ENCODE measurements at regions not wholly inside any gene's neighbourhood (a gene's known extent, or its start where the extent isn't known, plus 50 kb on each side); places are given as distances from the start of the nearest gene placed in this dataset.
"Not testable (repeated sequence)": the region's sequence is repeated elsewhere in the genome, so short reads cannot be mapped to it uniquely, and the experiment has no call there.

- DNase-seq = no peak
- Mint-ChIP-seq H3K4me3 (no peak overlapping the region), H3K27ac (no peak overlapping the region), H3K27me3 (no peaks in the 10 kb centered on the region), H3K36me3 (ENCODE audit: low read depth) (no peaks in the 10 kb centered on the region), H3K4me1 (no peaks in the 10 kb centered on the region), H3K9me3 (ENCODE audit: low read depth) (no peaks in the 10 kb centered on the region)
- intact Hi-C loops (cut with DNase I, micrococcal nuclease) = no loop called here
- CTCF ChIA-PET = no interaction called here
- ATAC-seq = no peak
- POLR2A ChIA-PET = no interaction called here
These were observed 321.2 kb downstream of the ADGRD1 start for GRCh38 chr12:131274906-131275305.

DNA sequence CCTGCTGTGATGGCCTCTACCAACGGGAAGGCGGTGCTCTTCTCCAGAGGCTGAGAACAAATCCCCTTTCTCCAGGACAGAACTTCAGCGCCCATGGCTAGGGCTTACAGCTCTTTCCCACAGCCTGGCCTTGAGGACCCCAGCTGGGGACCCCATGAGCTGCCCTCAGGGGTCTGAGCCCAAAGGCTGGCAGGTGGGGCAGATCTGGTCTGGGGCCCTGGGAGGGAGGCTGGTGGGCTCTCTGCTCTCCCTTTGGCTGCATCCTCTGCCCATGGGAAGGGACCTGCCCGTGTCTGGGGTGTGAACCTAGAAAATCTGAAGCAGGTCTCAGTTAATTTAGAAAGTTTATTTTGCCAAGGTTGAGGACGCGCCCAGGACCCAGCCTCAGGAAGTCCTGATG is 322.1 kb downstream of the ADGRD1 start:
- H3K4me1 Mint-ChIP-seq = no peaks in the 10 kb centered on the region
- ChIA-PET POLR2A (no interaction called here), CTCF (interaction anchor here (0.5 kb wide), 1 partner anchor 266 kb away, joined by 3 read pairs; no protein-coding TSS in a partner anchor)
- no peak for ATAC-seq
- no peak overlapping the region for H3K27ac Mint-ChIP-seq
- H3K4me3 Mint-ChIP-seq = no peak overlapping the region
- intact Hi-C loops (cut with DNase I, micrococcal nuclease) = no loop called here
- H3K27me3 Mint-ChIP-seq = no peaks in the 10 kb centered on the region
- no peaks in the 10 kb centered on the region for H3K9me3 Mint-ChIP-seq (ENCODE audit: low read depth)
- no peak for DNase-seq
- no peaks in the 10 kb centered on the region for H3K36me3 Mint-ChIP-seq (ENCODE audit: low read depth)

DNA sequence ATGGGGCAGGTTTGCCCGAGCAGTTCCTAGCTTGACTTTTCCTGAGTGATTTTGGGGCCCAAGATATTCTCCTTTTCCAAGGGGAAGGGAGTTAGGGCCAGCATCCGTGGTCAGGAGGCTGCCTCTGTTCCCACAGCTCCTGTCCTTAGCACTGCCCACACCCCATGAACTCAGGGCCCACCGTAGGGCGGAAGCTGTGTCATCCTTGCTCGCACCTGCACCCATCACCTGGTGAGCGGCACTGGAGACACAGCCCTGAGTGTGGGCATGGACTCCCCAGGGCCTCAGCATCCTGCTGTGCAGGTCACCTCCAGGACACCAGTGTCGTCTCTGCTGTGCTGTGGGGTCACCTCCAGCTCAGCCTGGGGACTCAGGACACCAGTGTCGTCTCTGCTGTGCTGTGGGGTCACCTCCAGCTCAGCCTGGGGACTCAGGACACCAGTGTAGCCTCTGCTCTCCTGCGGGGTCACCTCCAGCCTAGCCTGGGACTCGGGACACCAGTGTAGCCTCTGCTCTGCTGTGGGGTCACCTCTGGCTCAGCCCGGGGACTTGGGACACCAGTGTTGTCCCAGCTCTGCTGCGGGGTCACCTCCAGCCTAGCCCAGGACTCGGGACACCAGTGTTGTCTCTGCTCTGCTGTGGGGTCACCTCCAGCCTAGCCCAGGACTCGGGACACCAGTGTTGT is 322.9 kb downstream of the ADGRD1 start:
- Mint-ChIP-seq H3K4me1 (no peaks in the 10 kb centered on the region), H3K27me3 (no peaks in the 10 kb centered on the region), H3K36me3 (ENCODE audit: low read depth) (no peaks in the 10 kb centered on the region), H3K27ac (no peak overlapping the region), H3K4me3 (no peak overlapping the region), H3K9me3 (ENCODE audit: low read depth) (no peaks in the 10 kb centered on the region)
- ATAC-seq (no peak), DNase-seq (no peak)
- CTCF ChIA-PET = no interaction called here
- intact Hi-C loops (cut with DNase I, micrococcal nuclease) = no loop called here
- POLR2A ChIA-PET = no interaction called here

DNA sequence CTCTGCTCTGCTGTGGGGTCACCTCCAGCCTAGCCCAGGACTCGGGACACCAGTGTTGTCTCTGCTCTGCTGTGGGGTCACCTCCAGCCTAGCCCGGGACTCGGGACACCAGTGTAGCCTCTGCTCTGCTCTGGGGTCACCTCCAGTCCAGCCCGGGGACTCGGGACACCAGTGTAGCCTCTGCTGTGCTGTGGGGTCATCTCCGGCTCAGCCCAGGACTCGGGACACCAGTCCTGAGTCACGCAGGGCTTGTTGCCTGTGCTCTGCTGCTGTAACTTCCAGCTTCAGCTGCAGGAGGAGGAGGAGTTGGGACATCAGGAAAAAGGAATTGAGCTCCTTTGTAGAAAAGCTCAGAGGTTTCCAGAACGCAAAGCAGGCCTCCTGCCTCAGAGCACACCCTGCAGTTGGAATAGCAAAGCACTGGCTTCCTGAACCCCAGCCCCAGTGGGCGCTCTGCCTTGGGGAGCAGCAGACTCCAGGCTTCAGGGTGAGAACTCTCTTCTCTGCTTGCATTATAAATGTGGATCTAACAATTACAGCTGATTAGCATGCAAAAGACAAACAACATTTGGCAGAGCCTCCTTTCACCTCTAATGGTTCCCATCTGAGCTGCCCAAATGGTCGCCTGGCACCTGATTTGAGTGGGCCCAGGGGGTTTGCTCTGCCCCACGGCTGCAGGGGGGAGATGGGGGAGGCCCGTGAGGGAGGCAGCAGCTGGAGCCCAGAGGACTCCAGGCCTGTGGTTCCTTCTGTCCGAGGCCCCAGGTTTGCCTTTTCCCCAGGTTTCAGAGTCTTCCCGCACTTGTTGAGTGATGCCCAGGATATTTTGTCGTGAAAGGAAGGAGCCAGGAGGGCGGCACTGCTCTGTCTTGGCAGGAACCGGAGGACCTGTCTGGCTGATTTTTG is 323.7 kb downstream of the ADGRD1 start:
- ATAC-seq; DNase-seq; H3K4me3 Mint-ChIP-seq; H3K27me3 Mint-ChIP-seq; H3K36me3 Mint-ChIP-seq (ENCODE audit: low read depth); H3K4me1 Mint-ChIP-seq; POLR2A ChIA-PET; H3K9me3 Mint-ChIP-seq (ENCODE audit: low read depth); CTCF ChIA-PET; H3K27ac Mint-ChIP-seq; intact Hi-C loops (cut with DNase I, micrococcal nuclease): not testable (repeated sequence)

- POLR2A ChIA-PET; H3K27me3 Mint-ChIP-seq; H3K27ac Mint-ChIP-seq; H3K4me3 Mint-ChIP-seq; intact Hi-C loops (cut with DNase I, micrococcal nuclease); DNase-seq; H3K36me3 Mint-ChIP-seq (ENCODE audit: low read depth); ATAC-seq; H3K9me3 Mint-ChIP-seq (ENCODE audit: low read depth); H3K4me1 Mint-ChIP-seq: not testable (repeated sequence)
- CTCF ChIA-PET = interaction anchor here (0.6 to 0.7 kb wide), 2 partner anchors 31 to 60 kb away, joined by 3 to 4 read pairs; no protein-coding TSS in a partner anchor
These were observed 324.9 kb downstream of the ADGRD1 start for GRCh38 chr12:131278451-131279115.

GRCh38 chr12:131279281-131279921 is 325.7 kb downstream of the ADGRD1 start:
- no peak for ATAC-seq
- Mint-ChIP-seq H3K27me3 (peaks cover 2% of the 10 kb centered on the region), H3K36me3 (ENCODE audit: low read depth) (no peaks in the 10 kb centered on the region), H3K4me3 (no peak overlapping the region), H3K9me3 (ENCODE audit: low read depth) (no peaks in the 10 kb centered on the region), H3K4me1 (no peaks in the 10 kb centered on the region), H3K27ac (no peak overlapping the region)
- CTCF ChIA-PET = interaction anchor here (0.7 kb wide), 1 partner anchor 59 kb away, joined by 4 read pairs; no protein-coding TSS in a partner anchor
- intact Hi-C loops (cut with DNase I, micrococcal nuclease) = no loop called here
- POLR2A ChIA-PET = no interaction called here
- DNase-seq = no peak

GRCh38 chr12:131280426-131280825 is 326.7 kb downstream of the ADGRD1 start:
- DNase-seq (no peak), ATAC-seq (no peak)
- peaks cover 2% of the 10 kb centered on the region for H3K27me3 Mint-ChIP-seq
- no peak overlapping the region for H3K27ac Mint-ChIP-seq
- no peaks in the 10 kb centered on the region for H3K36me3 Mint-ChIP-seq (ENCODE audit: low read depth)
- POLR2A ChIA-PET = no interaction called here
- H3K4me1 Mint-ChIP-seq = no peaks in the 10 kb centered on the region
- H3K4me3 Mint-ChIP-seq = no peak overlapping the region
- CTCF ChIA-PET = no interaction called here
- no peaks in the 10 kb centered on the region for H3K9me3 Mint-ChIP-seq (ENCODE audit: low read depth)
- intact Hi-C loops (cut with DNase I, micrococcal nuclease) = no loop called here

GRCh38 chr12:131281016-131281415 is 327.3 kb downstream of the ADGRD1 start:
- no peak for DNase-seq
- no peak for ATAC-seq
- H3K9me3 Mint-ChIP-seq (ENCODE audit: low read depth) = no peaks in the 10 kb centered on the region
- intact Hi-C loops (cut with DNase I, micrococcal nuclease) = no loop called here
- H3K36me3 Mint-ChIP-seq (ENCODE audit: low read depth) = no peaks in the 10 kb centered on the region
- no peak overlapping the region for H3K27ac Mint-ChIP-seq
- H3K4me1 Mint-ChIP-seq = no peaks in the 10 kb centered on the region
- ChIA-PET POLR2A (no interaction called here), CTCF (no interaction called here)
- no peak overlapping the region for H3K4me3 Mint-ChIP-seq
- peaks cover 2% of the 10 kb centered on the region for H3K27me3 Mint-ChIP-seq

GRCh38 chr12:131282292-131283080 is 328.8 kb downstream of the ADGRD1 start:
- peaks cover 2% of the 10 kb centered on the region for H3K27me3 Mint-ChIP-seq
- DNase-seq (no peak), ATAC-seq (no peak)
- H3K4me3 Mint-ChIP-seq = no peak overlapping the region
- no peaks in the 10 kb centered on the region for H3K4me1 Mint-ChIP-seq
- ChIA-PET POLR2A (no interaction called here), CTCF (no interaction called here)
- H3K9me3 Mint-ChIP-seq (ENCODE audit: low read depth) = no peaks in the 10 kb centered on the region
- intact Hi-C loops (cut with DNase I, micrococcal nuclease) = no loop called here
- H3K36me3 Mint-ChIP-seq (ENCODE audit: low read depth) = no peaks in the 10 kb centered on the region
- H3K27ac Mint-ChIP-seq = no peak overlapping the region

DNA sequence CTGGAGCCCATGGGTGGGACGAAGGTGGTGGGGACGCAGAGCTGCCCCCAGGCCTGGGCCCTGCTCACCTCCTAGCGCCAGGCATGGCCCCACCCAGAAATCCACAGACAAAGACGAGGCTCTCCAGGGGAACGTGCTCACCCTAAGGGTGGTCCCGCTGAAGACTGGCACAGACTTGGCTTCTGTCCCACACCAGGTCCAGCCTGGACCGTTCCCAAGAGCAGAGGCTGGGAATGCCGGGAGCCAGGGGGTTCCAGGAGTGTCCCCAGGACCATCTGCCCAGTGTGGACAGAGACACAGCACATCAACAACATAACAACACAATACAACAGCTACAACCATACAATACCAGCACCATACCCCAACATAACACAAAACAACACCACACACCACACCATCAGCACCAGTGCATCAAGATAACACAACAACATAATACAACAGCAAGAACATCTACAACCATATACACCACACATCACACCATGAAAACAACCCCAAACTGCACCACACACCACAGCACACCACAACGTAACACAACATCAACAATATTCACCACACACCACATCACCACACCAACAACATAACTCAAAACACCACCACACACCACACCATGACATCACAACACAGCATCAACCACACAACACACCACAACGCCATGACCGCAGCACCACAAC is 329.6 kb downstream of the ADGRD1 start:
- CTCF ChIA-PET = no interaction called here
- ATAC-seq = no peak
- no peak overlapping the region for H3K27ac Mint-ChIP-seq
- no peak for DNase-seq
- H3K36me3 Mint-ChIP-seq (ENCODE audit: low read depth) = no peaks in the 10 kb centered on the region
- no peak overlapping the region for H3K4me3 Mint-ChIP-seq
- H3K27me3 Mint-ChIP-seq = peaks cover 2% of the 10 kb centered on the region
- H3K4me1 Mint-ChIP-seq = no peaks in the 10 kb centered on the region
- no peaks in the 10 kb centered on the region for H3K9me3 Mint-ChIP-seq (ENCODE audit: low read depth)
- POLR2A ChIA-PET = no interaction called here
- intact Hi-C loops (cut with DNase I, micrococcal nuclease) = no loop called here
